NT2/D1 (cell line): ENCODE measurements at regions not wholly inside any gene's neighbourhood (a gene's known extent, or its start where the extent isn't known, plus 50 kb on each side); places are given as distances from the start of the nearest gene placed in this dataset.

Experiments
- SUZ12 ChIP-seq: IDR thresholded peaks from 2 replicates; pipeline ENCODE4 v1.6.1; 2011; ENCODE audit not compliant: insufficient read length, insufficient read depth; ENCODE audit errors: extremely low read depth
- YY1 ChIP-seq: IDR thresholded peaks from 2 replicates; pipeline ENCODE4 v1.6.1; 2011; ENCODE audit not compliant: insufficient read length, insufficient read depth
- ZNF274 ChIP-seq: IDR thresholded peaks from 2 replicates; pipeline ENCODE4 v1.6.1; 2011; ENCODE audit warnings: mild to moderate bottlenecking, low read depth, low read length

DNA sequence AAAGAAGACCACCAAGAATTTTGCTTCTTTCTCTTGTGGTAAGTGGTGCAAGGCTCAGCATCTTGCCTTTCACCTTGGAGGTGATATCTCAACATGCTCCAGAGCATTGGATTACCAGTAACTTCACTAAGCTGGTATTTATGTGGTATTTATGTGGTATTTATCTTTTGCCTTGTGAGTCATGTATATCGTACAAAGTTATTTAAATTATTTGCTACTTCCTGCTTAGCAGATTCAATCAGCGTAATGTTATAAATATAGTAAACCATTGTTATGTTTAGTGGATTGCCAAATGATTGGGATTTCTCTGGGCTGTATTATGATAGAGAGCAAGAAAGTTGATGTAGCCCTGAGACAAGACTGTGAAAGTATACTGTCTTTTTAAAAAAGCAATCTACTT, 366.4 kb downstream of the IPO8 start:
- TF ChIP-seq SUZ12 (no peak), ZNF274 (no peak), YY1 (no peak)
